ENCODE measurements at regions not wholly inside any gene's neighbourhood (a gene's known extent, or its start where the extent isn't known, plus 50 kb on each side); places are given as distances from the start of the nearest gene placed in this dataset.
"Not testable (repeated sequence)": the region's sequence is repeated elsewhere in the genome, so short reads cannot be mapped to it uniquely, and the experiment has no call there.

GRCh38 chr7:53187184-53187583 lies 151.8 kb downstream of the POM121L12 start:
- not testable (repeated sequence) for TF ChIP-seq CTCF (IDR thresholded peaks at IDR 0.05; ENCODE audit: low read depth, low read length); EZH2phosphoT487 (IDR thresholded peaks at IDR 0.05; ENCODE audit: low read depth)
